ENCODE measurements at regions not wholly inside any gene's neighbourhood (a gene's known extent, or its start where the extent isn't known, plus 50 kb on each side); places are given as distances from the start of the nearest gene placed in this dataset.
"Not testable (repeated sequence)": the region's sequence is repeated elsewhere in the genome, so short reads cannot be mapped to it uniquely, and the experiment has no call there.

GRCh38 chr16:10272250-10272854 is 90.1 kb upstream of the GRIN2A start:
- intact Hi-C loops (cut with micrococcal nuclease), result not testable (repeated sequence)

GRCh38 chr16:10275214-10275996 is 93.2 kb upstream of the GRIN2A start:
- intact Hi-C loops (cut with micrococcal nuclease), result not testable (repeated sequence)

GRCh38 chr16:10277597-10277996 is 95.4 kb upstream of the GRIN2A start:
- intact Hi-C loops (cut with micrococcal nuclease), result no loop called here

DNA sequence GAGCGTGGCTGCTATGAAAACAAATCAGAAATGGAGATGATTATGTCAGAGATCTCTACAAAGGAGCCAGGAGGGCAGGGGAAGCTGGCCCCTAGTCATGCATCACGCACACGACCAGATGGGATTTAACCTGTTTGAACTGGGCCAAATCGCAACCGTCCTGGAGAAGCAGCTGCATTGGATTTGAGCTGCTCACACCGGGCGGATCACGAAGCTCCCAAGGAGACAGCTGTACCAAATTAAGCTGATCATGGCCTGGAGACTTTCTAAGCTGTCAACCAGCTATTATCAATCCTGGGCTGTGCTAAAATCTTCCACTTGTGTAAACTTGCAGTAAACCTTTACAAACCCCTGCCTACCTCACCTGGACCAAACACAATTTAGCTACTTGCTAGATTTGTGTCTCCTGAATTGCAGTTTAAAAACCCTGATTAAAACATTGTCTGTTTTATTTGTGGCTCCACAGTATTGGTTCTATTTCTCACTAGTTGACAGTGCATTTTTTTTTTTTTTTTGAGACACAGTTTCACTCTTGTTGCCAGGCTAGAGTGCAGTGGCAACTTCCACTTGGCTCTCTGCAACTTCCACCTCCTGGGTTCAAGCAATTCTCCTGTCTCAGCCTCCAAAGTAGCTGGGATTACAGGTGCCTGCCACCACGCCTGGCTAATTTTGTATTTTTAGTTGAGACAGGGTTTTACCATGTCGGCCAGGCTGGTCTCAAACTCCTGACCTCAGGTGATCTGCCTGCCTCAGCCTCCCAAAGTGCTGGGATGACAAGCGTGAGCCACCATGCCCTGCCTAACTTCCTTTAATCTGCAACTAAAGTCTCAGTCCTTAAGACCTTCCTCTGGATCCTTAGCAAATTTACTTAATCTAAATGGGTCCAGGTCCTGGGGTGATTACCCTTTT is 98.3 kb upstream of the GRIN2A start:
- intact Hi-C loops (cut with micrococcal nuclease), result no loop called here

- intact Hi-C loops (cut with micrococcal nuclease), result no loop called here
These were observed 100.1 kb upstream of the GRIN2A start for GRCh38 chr16:10282367-10282766.

GRCh38 chr16:10283246-10283645 is 101.0 kb upstream of the GRIN2A start:
- intact Hi-C loops (cut with micrococcal nuclease), result not testable (repeated sequence)

- intact Hi-C loops (cut with micrococcal nuclease), result not testable (repeated sequence)
These were observed 95.3 kb upstream of the ATF7IP2 start for GRCh38 chr16:10290467-10291105.

- intact Hi-C loops (cut with micrococcal nuclease), result not testable (repeated sequence)
These were observed 93.7 kb upstream of the ATF7IP2 start for GRCh38 chr16:10292197-10292596.

DNA sequence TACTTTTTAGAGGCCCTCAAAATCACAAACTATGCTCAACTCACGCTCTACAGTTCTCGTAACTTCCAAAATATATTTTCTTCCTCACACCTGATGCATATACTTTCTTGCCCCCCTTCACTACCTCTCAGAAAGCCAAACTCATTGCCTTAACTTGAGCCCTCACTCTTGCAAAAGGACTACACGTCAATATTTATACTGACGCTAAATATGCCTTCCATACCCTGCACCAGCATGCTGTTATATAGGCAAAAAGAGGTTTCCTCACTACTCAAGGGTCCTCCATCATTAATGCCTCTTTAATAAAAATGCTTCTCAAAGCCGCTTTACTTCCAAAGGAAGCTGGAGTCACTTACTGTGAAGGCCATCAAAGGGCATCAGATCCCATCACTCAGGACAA is 92.9 kb upstream of the ATF7IP2 start:
- intact Hi-C loops (cut with micrococcal nuclease), result not testable (repeated sequence)

GRCh38 chr16:10294153-10294552 is 91.7 kb upstream of the ATF7IP2 start:
- intact Hi-C loops (cut with micrococcal nuclease), result not testable (repeated sequence)

GRCh38 chr16:10296956-10297340 is 88.9 kb upstream of the ATF7IP2 start:
- intact Hi-C loops (cut with micrococcal nuclease), result no loop called here

GRCh38 chr16:10297341-10298006 is 88.4 kb upstream of the ATF7IP2 start:
- intact Hi-C loops (cut with micrococcal nuclease), result no loop called here

GRCh38 chr16:10300905-10301304 is 85.0 kb upstream of the ATF7IP2 start:
- intact Hi-C loops (cut with micrococcal nuclease), result no loop called here

GRCh38 chr16:10301547-10301946 is 84.3 kb upstream of the ATF7IP2 start:
- intact Hi-C loops (cut with micrococcal nuclease), result not testable (repeated sequence)

- intact Hi-C loops (cut with micrococcal nuclease), result no loop called here
These were observed 79.9 kb upstream of the ATF7IP2 start for GRCh38 chr16:10305912-10306311.

DNA sequence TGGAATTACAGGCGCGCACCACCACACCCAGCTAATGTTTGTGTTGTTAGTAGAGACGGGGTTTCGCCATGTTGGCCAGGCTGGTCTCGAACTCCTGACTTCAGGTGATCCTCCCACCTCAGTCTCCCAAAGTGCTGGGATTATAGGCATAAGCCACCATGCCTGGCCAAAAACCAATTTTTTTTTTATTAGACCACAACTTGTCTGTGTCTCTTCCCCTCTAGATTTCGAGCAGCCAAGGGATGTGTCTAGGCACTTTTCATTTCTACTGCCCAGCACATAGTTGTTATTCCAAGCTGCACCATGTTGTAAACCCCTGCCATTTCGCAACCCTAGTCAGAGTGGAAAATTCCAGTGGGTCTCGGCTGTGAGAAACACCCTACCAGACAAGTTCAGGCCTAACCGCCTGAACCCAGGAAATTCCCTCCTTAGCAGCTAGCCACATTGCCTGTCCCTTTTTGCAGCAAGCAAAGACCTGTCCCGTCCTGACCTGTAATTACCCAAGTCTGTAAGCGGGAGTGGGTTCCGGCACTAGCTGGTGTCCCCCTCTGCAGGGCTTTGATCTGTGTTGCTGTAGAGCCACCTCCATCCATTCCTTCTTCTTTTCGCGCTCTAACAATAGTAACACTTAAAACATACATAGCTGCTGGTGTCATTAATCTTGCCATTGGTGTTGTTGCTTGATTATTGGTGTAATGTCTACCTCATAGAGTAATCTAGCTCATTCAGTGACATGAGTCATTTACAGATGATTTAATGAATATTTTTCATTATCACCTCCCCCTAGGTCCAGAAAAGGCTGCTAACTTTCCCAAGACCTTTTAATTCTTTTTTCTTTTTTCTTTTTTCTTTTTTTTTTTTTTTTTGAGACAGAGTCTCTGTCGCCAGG is 77.3 kb upstream of the ATF7IP2 start:
- intact Hi-C loops (cut with micrococcal nuclease), result no loop called here

DNA sequence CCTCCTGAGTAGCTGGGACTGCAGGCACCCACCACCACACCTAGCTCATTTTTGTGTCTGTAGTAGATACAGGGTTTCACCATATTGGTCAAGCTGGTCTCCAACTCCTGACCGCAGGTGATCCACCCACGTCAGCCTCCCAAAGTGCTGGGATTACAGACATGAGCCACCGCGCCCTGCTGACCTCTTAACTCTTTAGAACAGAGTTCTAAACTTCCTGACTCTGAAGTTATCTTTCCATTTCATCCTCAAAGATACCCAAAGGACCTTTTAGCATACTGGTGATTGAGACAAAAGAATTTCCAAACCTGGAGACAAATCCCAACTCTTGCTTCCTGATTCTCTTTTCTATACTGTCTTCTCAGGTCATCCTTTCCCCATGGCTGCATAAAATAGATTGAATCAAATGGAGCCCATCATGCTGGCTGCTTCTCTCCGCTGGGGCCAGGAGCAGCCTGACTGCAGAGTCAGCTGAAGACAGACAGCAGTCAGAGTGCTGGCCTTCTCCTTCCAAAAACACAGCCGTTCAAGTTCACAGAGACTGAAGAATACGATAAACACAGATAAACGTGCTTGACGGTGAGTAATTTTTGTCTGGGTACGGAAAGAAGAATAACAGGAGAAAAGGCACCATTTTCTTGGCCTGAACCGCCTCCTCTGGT is 76.5 kb upstream of the ATF7IP2 start:
- intact Hi-C loops (cut with micrococcal nuclease), result no loop called here

DNA sequence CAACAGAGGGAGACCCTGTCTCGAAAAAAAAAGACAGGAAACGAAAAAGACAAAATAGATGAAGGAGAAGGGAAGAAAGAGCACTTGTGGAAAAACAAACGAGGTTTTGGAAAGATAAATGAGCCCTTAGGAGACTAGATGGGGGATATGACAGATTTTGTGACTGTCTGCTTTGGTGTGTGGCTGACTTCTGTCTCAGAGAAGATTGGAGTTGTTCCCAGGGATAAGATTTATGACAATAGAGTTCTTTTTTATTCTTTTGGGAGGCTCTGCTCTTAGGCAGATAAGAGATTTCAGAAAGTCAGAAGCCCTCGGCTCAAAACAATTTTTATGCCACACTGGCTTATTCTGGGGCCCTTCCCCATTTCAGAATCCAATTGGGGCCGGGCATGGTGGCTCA is 73.9 kb upstream of the ATF7IP2 start:
- intact Hi-C loops (cut with micrococcal nuclease), result no loop called here
